ENCODE measurements at regions not wholly inside any gene's neighbourhood (a gene's known extent, or its start where the extent isn't known, plus 50 kb on each side); places are given as distances from the start of the nearest gene placed in this dataset.

DNA sequence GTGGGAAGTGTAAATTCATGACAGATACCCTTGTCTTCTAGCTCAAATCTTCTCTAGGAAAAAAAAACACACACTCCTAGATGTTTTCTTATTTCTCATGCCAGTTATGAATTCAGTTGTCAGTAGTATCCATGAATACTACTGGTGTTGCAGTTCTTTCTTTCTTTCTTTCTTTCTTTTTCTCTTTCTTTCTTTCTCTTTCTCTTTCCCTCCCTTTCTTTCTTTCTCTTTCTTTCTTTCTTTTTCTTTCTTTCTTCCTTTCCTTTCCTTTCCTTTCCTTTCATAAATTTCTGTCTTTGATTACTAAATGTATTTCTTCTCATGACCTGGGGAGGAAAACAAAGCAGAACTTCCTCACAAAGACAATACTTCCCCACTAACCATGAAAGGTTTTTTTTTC is 253.8 kb downstream of the PCDH7 start:
- Mint-ChIP-seq H3K27ac (peak overlapping the region in 2 of 3 experiments; percentile 31 to 59; a peak in 4 of 7 replicates), H3K36me3 (ENCODE audit: insufficient read depth in 1 of 3, low read depth in 3 of 3) (no peaks in the 10 kb centered on the region), H3K9me3 (no peaks in the 10 kb centered on the region), H3K27me3 (ENCODE audit: low read depth) (no peaks in the 10 kb centered on the region), H3K4me3 (no peak overlapping the region), H3K4me1 (peaks cover 25 to 46% of the 10 kb centered on the region in 2 experiments)
- H3K4ac ChIP-seq (ENCODE audit: low read depth, low read length) = no peak overlapping the region
- H3K4me2 ChIP-seq (ENCODE audit: insufficient read depth, insufficient read length, low read length) = no peak overlapping the region
- H2BK120ac ChIP-seq (ENCODE audit: low read depth, low read length, poor library complexity, severe bottlenecking) = no peak overlapping the region
- H3K9me3 ChIP-seq (ENCODE audit: control insufficient read depth, low read depth, low read length) = no peaks in the 10 kb centered on the region
- TF ChIP-seq, protein P1, sequence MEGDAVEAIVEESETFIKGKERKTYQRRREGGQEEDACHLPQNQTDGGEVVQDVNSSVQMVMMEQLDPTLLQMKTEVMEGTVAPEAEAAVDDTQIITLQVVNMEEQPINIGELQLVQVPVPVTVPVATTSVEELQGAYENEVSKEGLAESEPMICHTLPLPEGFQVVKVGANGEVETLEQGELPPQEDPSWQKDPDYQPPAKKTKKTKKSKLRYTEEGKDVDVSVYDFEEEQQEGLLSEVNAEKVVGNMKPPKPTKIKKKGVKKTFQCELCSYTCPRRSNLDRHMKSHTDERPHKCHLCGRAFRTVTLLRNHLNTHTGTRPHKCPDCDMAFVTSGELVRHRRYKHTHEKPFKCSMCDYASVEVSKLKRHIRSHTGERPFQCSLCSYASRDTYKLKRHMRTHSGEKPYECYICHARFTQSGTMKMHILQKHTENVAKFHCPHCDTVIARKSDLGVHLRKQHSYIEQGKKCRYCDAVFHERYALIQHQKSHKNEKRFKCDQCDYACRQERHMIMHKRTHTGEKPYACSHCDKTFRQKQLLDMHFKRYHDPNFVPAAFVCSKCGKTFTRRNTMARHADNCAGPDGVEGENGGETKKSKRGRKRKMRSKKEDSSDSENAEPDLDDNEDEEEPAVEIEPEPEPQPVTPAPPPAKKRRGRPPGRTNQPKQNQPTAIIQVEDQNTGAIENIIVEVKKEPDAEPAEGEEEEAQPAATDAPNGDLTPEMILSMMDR (conservative IDR thresholded peaks at IDR 0.05) = no peak
- no peak overlapping the region for H4K5ac ChIP-seq (ENCODE audit: insufficient read length, low read depth, low read length)
- H2AFZ ChIP-seq (ENCODE audit: low read length) = no peak overlapping the region
- no peak overlapping the region for H3K9ac ChIP-seq (ENCODE audit: extremely low read depth, insufficient read length, low read length)
- no peak overlapping the region for H3K56ac ChIP-seq (ENCODE audit: insufficient read length, low read depth, low read length)
- H2BK20ac ChIP-seq (ENCODE audit: low read depth, low read length, poor library complexity, severe bottlenecking) = no peak overlapping the region
- H3K79me1 ChIP-seq (ENCODE audit: insufficient read depth, low read depth, low read length, poor library complexity, severe bottlenecking) = no peaks in the 10 kb centered on the region
- H3K27ac ChIP-seq (ENCODE audit: insufficient read length, low read depth, low read length) = no peak overlapping the region
- H3K23ac ChIP-seq (ENCODE audit: insufficient read length, low read depth, low read length) = no peak overlapping the region
- no peaks in the 10 kb centered on the region for H3K27me3 ChIP-seq (ENCODE audit: insufficient read depth, low read length)
- no peaks in the 10 kb centered on the region for H3K4me1 ChIP-seq (ENCODE audit: insufficient read depth, low read length)
- H4K91ac ChIP-seq (ENCODE audit: insufficient read length, low read depth, low read length) = no peak overlapping the region
- no peak overlapping the region for H4K8ac ChIP-seq (replicated peaks; ENCODE audit: insufficient read length, low read depth, low read length)
- H3K23me2 ChIP-seq (ENCODE audit: insufficient read length, low read depth, low read length, poor library complexity, severe bottlenecking) = no peaks in the 10 kb centered on the region
- no peak overlapping the region for H2BK12ac ChIP-seq (ENCODE audit: insufficient read length, low read depth, low read length)
- H2AK5ac ChIP-seq (ENCODE audit: insufficient read length, low read length) = no peak overlapping the region
- no peak overlapping the region for H3K14ac ChIP-seq (ENCODE audit: insufficient read depth, low read length)
- no peak overlapping the region for H3T11ph ChIP-seq (ENCODE audit: low read length)
- H3K79me2 ChIP-seq (ENCODE audit: insufficient read depth, low read length) = no peaks in the 10 kb centered on the region
- DNase-seq = no peak
- no peak overlapping the region for H2BK15ac ChIP-seq (ENCODE audit: low read depth, low read length)
- H3K18ac ChIP-seq (ENCODE audit: insufficient read length, low read depth, low read length) = no peak overlapping the region
- no peaks in the 10 kb centered on the region for H4K20me1 ChIP-seq (ENCODE audit: control insufficient read depth, insufficient read depth, insufficient read length)
- no peak overlapping the region for H2BK5ac ChIP-seq (ENCODE audit: insufficient read length, low read length)

Measured in H9 (cell line).